Hepatocyte (in vitro differentiated cells): ENCODE measurements at regions not wholly inside any gene's neighbourhood (a gene's known extent, or its start where the extent isn't known, plus 50 kb on each side); places are given as distances from the start of the nearest gene placed in this dataset.

Source experiments
- CTCF ChIP-seq: fragments of 200-600 bp; sonication (generic); IDR thresholded peaks from 2 replicates; pipeline ENCODE4 v1.5.1; 2016; ENCODE audit warnings: antibody characterized with exemption, mild to moderate bottlenecking; ENCODE audit not compliant: poor library complexity
- EZH2 ChIP-seq: fragments of 200-600 bp; sonication (generic); IDR thresholded peaks from 2 replicates; pipeline ENCODE4 v1.6.1; 2016; ENCODE audit warnings: antibody characterized with exemption, mild to moderate bottlenecking, borderline replicate concordance

GRCh38 chr2:203648273-203648672 is 58.2 kb upstream of the CD28 start:
- TF ChIP-seq EZH2 (no peak), CTCF (no peak)
